Right lobe of liver (tissue), 4 donors: ENCODE measurements at regions not wholly inside any gene's neighbourhood (a gene's known extent, or its start where the extent isn't known, plus 50 kb on each side); places are given as distances from the start of the nearest gene placed in this dataset.

ENCODE experiments used
- POLR2A ChIP-seq: fragments of 450-650 bp; IDR thresholded peaks from one replicate; pipeline ENCODE4 v1.6.1; 2017; ENCODE audit warnings: antibody characterized with exemption, mild to moderate bottlenecking
- TF ChIP-seq, protein P1 (sequence below), 4 donors: fragments of 200-600 bp in 3 of 4; fragments of 450-650 bp in 1 of 4; IDR thresholded peaks; one replicate each; pipeline versions ENCODE4 v1.5.1 to v1.8.0; 2016 to 2022; ENCODE audit warnings: antibody characterized with exemption in 4 of 4, mild to moderate bottlenecking in 2 of 4
- donor health status: DM: no; HTN: no; CAD: no.
- donor health status: DM: no; HTN: no; CAD: no.
- donor health status: DM: no; HTN: yes; CAD: no.

DNA sequence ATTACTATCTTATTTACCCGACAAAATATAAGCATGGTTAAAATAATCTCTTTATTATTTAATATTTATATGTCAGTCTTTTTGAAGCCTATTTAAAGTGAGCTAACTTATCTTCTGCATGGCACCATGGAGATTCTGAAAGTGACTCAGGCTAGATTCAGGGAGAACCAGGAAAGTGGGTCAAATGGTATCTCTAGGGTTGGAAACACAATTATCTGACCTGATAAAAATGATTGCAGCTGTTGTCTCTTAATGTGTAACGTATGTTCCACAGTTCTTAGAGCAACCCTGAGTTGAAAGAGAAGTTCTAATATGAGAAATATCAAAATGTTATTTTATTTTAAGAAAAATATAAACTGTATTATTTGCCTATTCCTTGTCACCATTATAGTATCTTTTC, 143.1 kb upstream of the CARD18 start:
- TF ChIP-seq, protein P1, sequence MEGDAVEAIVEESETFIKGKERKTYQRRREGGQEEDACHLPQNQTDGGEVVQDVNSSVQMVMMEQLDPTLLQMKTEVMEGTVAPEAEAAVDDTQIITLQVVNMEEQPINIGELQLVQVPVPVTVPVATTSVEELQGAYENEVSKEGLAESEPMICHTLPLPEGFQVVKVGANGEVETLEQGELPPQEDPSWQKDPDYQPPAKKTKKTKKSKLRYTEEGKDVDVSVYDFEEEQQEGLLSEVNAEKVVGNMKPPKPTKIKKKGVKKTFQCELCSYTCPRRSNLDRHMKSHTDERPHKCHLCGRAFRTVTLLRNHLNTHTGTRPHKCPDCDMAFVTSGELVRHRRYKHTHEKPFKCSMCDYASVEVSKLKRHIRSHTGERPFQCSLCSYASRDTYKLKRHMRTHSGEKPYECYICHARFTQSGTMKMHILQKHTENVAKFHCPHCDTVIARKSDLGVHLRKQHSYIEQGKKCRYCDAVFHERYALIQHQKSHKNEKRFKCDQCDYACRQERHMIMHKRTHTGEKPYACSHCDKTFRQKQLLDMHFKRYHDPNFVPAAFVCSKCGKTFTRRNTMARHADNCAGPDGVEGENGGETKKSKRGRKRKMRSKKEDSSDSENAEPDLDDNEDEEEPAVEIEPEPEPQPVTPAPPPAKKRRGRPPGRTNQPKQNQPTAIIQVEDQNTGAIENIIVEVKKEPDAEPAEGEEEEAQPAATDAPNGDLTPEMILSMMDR (IDR thresholded peaks at IDR 0.05) = no peak
- no peak for TF ChIP-seq POLR2A
